ENCODE measurements at regions not wholly inside any gene's neighbourhood (a gene's known extent, or its start where the extent isn't known, plus 50 kb on each side); places are given as distances from the start of the nearest gene placed in this dataset.
A peak's percentile ranks its signal among the peaks of the same experiment; 100 is the strongest.
"Not testable (repeated sequence)": the region's sequence is repeated elsewhere in the genome, so short reads cannot be mapped to it uniquely, and the experiment has no call there.

DNA sequence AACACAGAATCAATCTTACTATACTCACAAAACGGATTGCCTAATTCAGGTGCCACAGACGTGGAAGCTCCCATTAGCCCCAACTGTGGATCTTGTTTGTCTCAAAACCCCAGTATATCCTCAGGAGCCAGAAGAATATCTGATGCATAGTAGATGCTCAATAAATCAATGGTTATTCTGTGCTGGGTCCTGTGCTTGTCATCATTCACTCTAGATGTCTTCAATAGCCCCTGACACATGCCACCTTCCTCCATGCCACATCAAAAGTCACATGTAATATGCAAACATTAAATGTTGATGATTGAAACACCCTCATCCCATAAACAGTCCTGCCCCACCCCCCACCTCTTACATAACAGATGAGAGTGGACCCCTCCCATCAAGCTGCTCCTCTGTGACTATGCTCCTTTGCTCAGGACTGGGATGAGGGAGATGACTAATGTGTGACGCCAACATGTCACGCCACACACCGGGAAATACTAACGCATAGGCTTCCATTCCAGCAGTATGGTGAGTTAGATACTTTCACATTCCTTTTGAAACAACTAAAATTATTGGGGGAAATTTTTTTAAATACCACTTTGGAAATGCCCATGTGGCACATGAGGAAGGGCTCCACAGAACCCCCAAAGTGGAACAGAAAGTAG, 267.6 kb upstream of the SDK2 start:
- Mint-ChIP-seq H3K4me1 (peaks cover 0 to 6% (median 0%) of the 10 kb centered on the region in 4 donors), H3K4me3 (no peak overlapping the region), H3K36me3 (no peaks in the 10 kb centered on the region), H3K27me3 (peaks cover 54% of the 10 kb centered on the region), H3K9me3 (peaks cover 0 to 9% (median 2%) of the 10 kb centered on the region in 7 donors), H3K27ac (no peak overlapping the region)
- no peak for ATAC-seq (ENCODE audit: low read depth in 2 of 2)
- Histone ChIP-seq H3K9me3 (ENCODE audit: control insufficient read depth in 2 of 2, low read length in 2 of 2) (peaks cover 2 to 9% of the 10 kb centered on the region in 2 experiments), H3K4me3 (ENCODE audit: low read depth, low read length) (no peak overlapping the region), H3K27me3 (ENCODE audit: control insufficient read depth, insufficient read depth, low read length) (peaks cover 14% of the 10 kb centered on the region), H3K36me3 (ENCODE audit: control insufficient read depth, insufficient read depth, low read length) (no peaks in the 10 kb centered on the region), H3K4me1 (ENCODE audit: control insufficient read depth, insufficient read depth, low read length, poor library complexity, severe bottlenecking) (no peaks in the 10 kb centered on the region), H3K27ac (ENCODE audit: insufficient read depth, low read length, poor library complexity, severe bottlenecking) (no peak overlapping the region)
- no peak for DNase-seq

DNA sequence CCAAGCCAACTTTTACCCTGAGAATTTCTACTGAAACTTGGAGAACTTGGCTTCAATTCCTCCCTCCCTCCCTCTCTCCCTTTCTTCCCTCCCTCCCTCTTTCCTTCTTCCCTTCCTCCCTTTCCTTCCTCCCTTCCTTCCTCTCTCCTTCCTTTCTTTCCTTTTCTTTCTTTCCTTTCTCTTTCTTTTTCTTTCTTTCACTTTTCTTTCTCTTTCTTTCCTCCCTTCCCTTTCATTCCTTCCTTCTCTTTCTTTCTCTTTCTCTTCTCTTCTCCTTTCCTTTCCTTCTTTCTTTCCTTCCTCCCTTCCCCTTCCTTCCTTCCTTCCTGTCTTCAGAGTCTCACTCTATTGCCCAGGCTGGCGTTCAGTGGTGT, 268.1 kb upstream of the SDK2 start:
- no peak overlapping the region for H3K4me3 Mint-ChIP-seq
- no peaks in the 10 kb centered on the region for H3K36me3 ChIP-seq (ENCODE audit: control insufficient read depth, insufficient read depth, low read length)
- H3K4me3 ChIP-seq (ENCODE audit: low read depth, low read length): no peak overlapping the region
- H3K9me3 Mint-ChIP-seq: peaks cover 0 to 11% (median 2%) of the 10 kb centered on the region in 7 donors
- peaks cover 16% of the 10 kb centered on the region for H3K27me3 ChIP-seq (ENCODE audit: control insufficient read depth, insufficient read depth, low read length)
- H3K4me1 ChIP-seq (ENCODE audit: control insufficient read depth, insufficient read depth, low read length, poor library complexity, severe bottlenecking): no peaks in the 10 kb centered on the region
- peaks cover 56% of the 10 kb centered on the region for H3K27me3 Mint-ChIP-seq
- DNase-seq (no peak), ATAC-seq (ENCODE audit: low read depth in 2 of 2) (no peak)
- H3K27ac ChIP-seq (ENCODE audit: insufficient read depth, low read length, poor library complexity, severe bottlenecking): no peak overlapping the region
- H3K4me1 Mint-ChIP-seq: peaks cover 0 to 6% (median 0%) of the 10 kb centered on the region in 4 donors
- H3K36me3 Mint-ChIP-seq: no peaks in the 10 kb centered on the region
- H3K27ac Mint-ChIP-seq: no peak overlapping the region
- H3K9me3 ChIP-seq (ENCODE audit: control insufficient read depth in 2 of 2, low read length in 2 of 2): peaks cover 2 to 9% of the 10 kb centered on the region in 2 experiments

DNA sequence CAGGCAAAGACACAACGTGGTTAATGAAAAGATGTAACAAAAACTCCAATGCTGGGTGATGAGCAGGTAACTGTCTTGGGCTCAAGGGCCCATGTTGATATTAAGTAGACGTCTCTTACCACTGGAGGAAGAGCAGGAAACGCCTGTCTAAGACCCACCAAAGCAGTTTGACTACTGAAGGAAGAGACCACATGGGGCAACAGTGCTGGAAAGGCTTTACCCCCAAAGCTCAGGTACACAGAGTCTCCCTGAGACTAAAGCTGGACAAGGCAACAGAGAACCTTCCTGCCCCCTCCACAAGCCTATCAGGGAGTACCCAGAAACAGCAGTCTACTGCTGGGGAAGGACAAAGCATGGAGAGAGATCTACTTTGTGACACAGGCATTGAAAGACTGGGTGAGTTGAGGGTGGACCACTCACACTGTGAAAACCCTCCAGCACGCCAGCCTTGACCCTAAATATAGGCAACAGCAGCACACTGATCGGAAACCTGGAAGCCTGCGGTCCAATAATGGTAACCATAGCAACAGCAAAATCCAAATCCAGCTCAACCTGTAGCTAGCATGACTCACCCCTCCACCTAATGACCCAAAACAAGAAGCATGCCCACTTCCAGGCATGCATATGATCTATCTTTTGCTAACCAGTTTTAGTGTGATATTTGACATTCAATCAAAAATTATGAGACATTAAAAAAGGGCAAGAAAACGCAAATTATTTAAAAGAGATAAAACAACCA, 270.5 kb upstream of the SDK2 start:
- no peaks in the 10 kb centered on the region for H3K36me3 ChIP-seq (ENCODE audit: control insufficient read depth, insufficient read depth, low read length)
- no peak overlapping the region for H3K4me3 ChIP-seq (ENCODE audit: low read depth, low read length)
- Mint-ChIP-seq H3K27ac (no peak overlapping the region), H3K36me3 (no peaks in the 10 kb centered on the region), H3K4me1 (peaks cover 0 to 6% (median 0%) of the 10 kb centered on the region in 4 donors), H3K4me3 (no peak overlapping the region), H3K9me3 (peaks cover 0 to 16% (median 3%) of the 10 kb centered on the region in 7 donors), H3K27me3 (peaks cover 53% of the 10 kb centered on the region)
- DNase-seq (no peak), ATAC-seq (ENCODE audit: low read depth in 2 of 2) (no peak)
- H3K27me3 ChIP-seq (ENCODE audit: control insufficient read depth, insufficient read depth, low read length): peaks cover 12% of the 10 kb centered on the region
- H3K27ac ChIP-seq (ENCODE audit: insufficient read depth, low read length, poor library complexity, severe bottlenecking): no peak overlapping the region
- H3K9me3 ChIP-seq (ENCODE audit: control insufficient read depth in 2 of 2, low read length in 2 of 2): peaks cover 4 to 9% of the 10 kb centered on the region in 2 experiments
- no peaks in the 10 kb centered on the region for H3K4me1 ChIP-seq (ENCODE audit: control insufficient read depth, insufficient read depth, low read length, poor library complexity, severe bottlenecking)

DNA sequence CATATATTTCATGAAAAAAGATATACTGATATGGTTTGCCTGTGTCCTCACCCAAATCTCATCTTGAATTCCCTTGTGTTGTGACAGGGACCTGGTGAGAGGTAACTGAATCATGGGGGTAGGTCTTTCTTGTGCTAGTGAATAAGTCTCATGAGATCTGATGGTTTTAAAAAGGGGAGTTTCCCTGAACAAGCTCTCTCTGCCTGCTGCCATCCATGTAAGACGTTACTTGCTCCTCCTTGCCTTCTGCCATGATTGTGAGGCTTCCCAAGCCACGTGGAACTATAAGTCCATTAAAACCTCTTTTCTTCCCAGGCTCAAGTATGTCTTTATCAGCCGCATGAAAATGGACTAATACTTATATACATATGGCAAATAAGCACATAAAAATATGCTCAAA, 274.8 kb upstream of the SDK2 start:
- H3K36me3 ChIP-seq (ENCODE audit: control insufficient read depth, insufficient read depth, low read length); H3K4me3 Mint-ChIP-seq; H3K36me3 Mint-ChIP-seq; H3K4me1 ChIP-seq (ENCODE audit: control insufficient read depth, insufficient read depth, low read length, poor library complexity, severe bottlenecking); DNase-seq; H3K4me3 ChIP-seq (ENCODE audit: low read depth, low read length); H3K27ac ChIP-seq (ENCODE audit: insufficient read depth, low read length, poor library complexity, severe bottlenecking); H3K9me3 ChIP-seq (ENCODE audit: control insufficient read depth in 2 of 2, low read length in 2 of 2); H3K27ac Mint-ChIP-seq; ATAC-seq (ENCODE audit: low read depth in 2 of 2); H3K4me1 Mint-ChIP-seq: not testable (repeated sequence)
- Mint-ChIP-seq H3K27me3 (peaks cover 48% of the 10 kb centered on the region), H3K9me3 (peaks cover 0 to 20% (median 4%) of the 10 kb centered on the region in 7 donors)
- H3K27me3 ChIP-seq (ENCODE audit: control insufficient read depth, insufficient read depth, low read length): peaks cover 12% of the 10 kb centered on the region

DNA sequence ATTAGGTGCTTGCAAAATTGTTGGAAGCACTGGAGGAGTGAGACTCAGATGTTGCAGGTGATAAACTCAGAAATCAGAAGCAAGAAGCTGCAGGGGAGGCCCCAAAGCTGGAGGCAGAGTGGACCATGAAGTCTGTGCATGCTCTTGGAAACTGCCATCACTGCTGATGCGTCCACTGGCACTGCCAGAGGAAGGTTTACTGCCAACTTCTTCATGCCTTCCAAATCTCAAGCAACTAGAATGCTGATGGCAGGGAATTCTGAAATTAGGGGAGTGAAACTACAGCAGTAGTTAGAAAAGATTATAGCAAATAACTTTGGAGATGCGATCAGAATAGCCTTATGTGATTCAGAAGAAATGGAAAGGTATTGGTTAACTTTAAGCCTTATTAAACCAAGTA, 277.1 kb upstream of the SDK2 start:
- Histone ChIP-seq H3K4me3 (ENCODE audit: low read depth, low read length) (no peak overlapping the region), H3K27me3 (ENCODE audit: control insufficient read depth, insufficient read depth, low read length) (peaks cover 16% of the 10 kb centered on the region), H3K4me1 (ENCODE audit: control insufficient read depth, insufficient read depth, low read length, poor library complexity, severe bottlenecking) (peaks cover 4% of the 10 kb centered on the region), H3K27ac (ENCODE audit: insufficient read depth, low read length, poor library complexity, severe bottlenecking) (no peak overlapping the region), H3K36me3 (ENCODE audit: control insufficient read depth, insufficient read depth, low read length) (no peaks in the 10 kb centered on the region), H3K9me3 (ENCODE audit: control insufficient read depth in 2 of 2, low read length in 2 of 2) (peaks cover 0 to 7% of the 10 kb centered on the region in 2 experiments)
- no peak for ATAC-seq (ENCODE audit: low read depth in 2 of 2)
- Mint-ChIP-seq H3K36me3 (no peaks in the 10 kb centered on the region), H3K4me3 (no peak overlapping the region), H3K27ac (no peak overlapping the region), H3K27me3 (peaks cover 46% of the 10 kb centered on the region), H3K4me1 (peaks cover 0 to 6% (median 0%) of the 10 kb centered on the region in 4 donors), H3K9me3 (peaks cover 0 to 14% (median 3%) of the 10 kb centered on the region in 7 donors)
- DNase-seq: no peak

DNA sequence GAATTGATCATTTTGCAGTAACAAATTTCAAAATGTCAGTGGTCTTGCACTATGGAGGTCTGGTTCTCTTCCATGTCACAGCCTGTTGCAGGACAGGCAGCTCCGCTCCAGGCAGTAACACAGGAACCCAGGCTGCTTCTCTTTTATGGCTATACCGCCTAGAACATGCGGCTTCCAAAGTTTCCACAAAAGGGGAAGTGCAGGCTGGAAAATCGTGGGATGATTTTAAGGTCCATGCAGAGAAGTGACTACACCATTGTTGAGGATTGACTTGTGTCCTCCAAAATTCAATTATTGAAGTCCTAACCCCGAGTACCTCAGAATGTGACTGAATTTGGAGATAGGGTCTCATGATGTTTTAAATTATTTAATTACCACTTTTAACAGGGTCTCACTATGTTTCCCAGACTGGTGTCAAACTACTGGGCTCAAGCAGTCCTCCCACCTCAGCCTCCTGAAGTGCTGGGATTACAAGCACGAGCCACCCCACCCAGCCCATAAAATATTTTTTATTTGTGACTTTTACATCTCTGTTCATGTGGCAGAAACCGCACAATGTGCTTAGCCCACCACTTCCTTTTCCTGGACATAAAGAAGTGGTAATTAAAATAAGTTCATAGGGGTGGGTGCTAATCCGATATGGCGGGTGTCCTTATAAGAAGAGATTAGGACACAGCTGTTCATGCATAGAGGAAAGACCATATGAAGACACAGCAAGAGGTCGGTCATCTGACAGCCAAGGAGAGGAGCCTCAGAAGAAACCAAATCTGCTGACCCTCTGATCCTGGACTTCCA, 279.2 kb upstream of the RPL38 start:
- Mint-ChIP-seq H3K9me3 (peaks cover 0 to 9% (median 2%) of the 10 kb centered on the region in 7 donors), H3K36me3 (no peaks in the 10 kb centered on the region), H3K4me1 (peaks cover 0 to 6% (median 0%) of the 10 kb centered on the region in 4 donors), H3K27ac (no peak overlapping the region), H3K27me3 (peaks cover 33% of the 10 kb centered on the region), H3K4me3 (peak overlapping the region in 1 of 4 donors; percentile 29)
- DNase-seq (no peak), ATAC-seq (ENCODE audit: low read depth in 2 of 2) (no peak)
- Histone ChIP-seq H3K4me1 (ENCODE audit: control insufficient read depth, insufficient read depth, low read length, poor library complexity, severe bottlenecking) (peaks cover 4% of the 10 kb centered on the region), H3K4me3 (ENCODE audit: low read depth, low read length) (no peak overlapping the region), H3K36me3 (ENCODE audit: control insufficient read depth, insufficient read depth, low read length) (no peaks in the 10 kb centered on the region), H3K9me3 (ENCODE audit: control insufficient read depth in 2 of 2, low read length in 2 of 2) (peaks cover 0 to 7% of the 10 kb centered on the region in 2 experiments), H3K27me3 (ENCODE audit: control insufficient read depth, insufficient read depth, low read length) (peaks cover 16% of the 10 kb centered on the region), H3K27ac (ENCODE audit: insufficient read depth, low read length, poor library complexity, severe bottlenecking) (no peak overlapping the region)

DNA sequence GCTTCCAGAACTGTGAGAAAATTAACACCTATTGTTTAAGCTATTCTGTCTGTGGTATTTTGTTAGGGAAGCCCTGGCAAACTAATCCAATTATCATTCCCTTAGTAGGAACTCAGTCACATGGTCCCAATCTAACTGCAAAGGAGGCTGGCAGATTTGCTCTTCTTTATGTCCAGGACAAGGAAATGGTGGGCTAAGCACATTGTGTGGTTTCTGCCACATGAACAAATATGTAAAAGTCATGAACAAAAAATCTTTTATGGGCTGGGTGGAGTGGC, 278.6 kb upstream of the RPL38 start:
- H3K4me1 ChIP-seq (ENCODE audit: control insufficient read depth, insufficient read depth, low read length, poor library complexity, severe bottlenecking): peaks cover 4% of the 10 kb centered on the region
- no peak overlapping the region for H3K27ac ChIP-seq (ENCODE audit: insufficient read depth, low read length, poor library complexity, severe bottlenecking)
- Mint-ChIP-seq H3K9me3 (peaks cover 0 to 9% (median 0%) of the 10 kb centered on the region in 7 donors), H3K4me3 (peak overlapping the region in 1 of 4 donors; percentile 29), H3K36me3 (no peaks in the 10 kb centered on the region), H3K4me1 (peaks cover 0 to 8% (median 0%) of the 10 kb centered on the region in 4 donors), H3K27me3 (peaks cover 27% of the 10 kb centered on the region), H3K27ac (no peak overlapping the region)
- H3K9me3 ChIP-seq (ENCODE audit: control insufficient read depth in 2 of 2, low read length in 2 of 2): peaks cover 0 to 7% of the 10 kb centered on the region in 2 experiments
- DNase-seq (no peak), ATAC-seq (ENCODE audit: low read depth in 2 of 2) (no peak)
- no peaks in the 10 kb centered on the region for H3K36me3 ChIP-seq (ENCODE audit: control insufficient read depth, insufficient read depth, low read length)
- peaks cover 16% of the 10 kb centered on the region for H3K27me3 ChIP-seq (ENCODE audit: control insufficient read depth, insufficient read depth, low read length)
- no peak overlapping the region for H3K4me3 ChIP-seq (ENCODE audit: low read depth, low read length)
